ENCODE measurements at regions not wholly inside any gene's neighbourhood (a gene's known extent, or its start where the extent isn't known, plus 50 kb on each side); places are given as distances from the start of the nearest gene placed in this dataset.

- TF ChIP-seq CTCF (IDR thresholded peaks at IDR 0.05; ENCODE audit: insufficient read depth, low read depth, low read length) = no peak
- TF ChIP-seq EZH2 (IDR thresholded peaks at IDR 0.05; ENCODE audit: insufficient read depth, low read length) = no peak
Observed at GRCh38 chr18:45449418-45450227, 165.7 kb upstream of the SLC14A2 start.

All from astrocyte (in vitro differentiated cells and primary cell).